ENCODE measurements at regions not wholly inside any gene's neighbourhood (a gene's known extent, or its start where the extent isn't known, plus 50 kb on each side); places are given as distances from the start of the nearest gene placed in this dataset.

DNA sequence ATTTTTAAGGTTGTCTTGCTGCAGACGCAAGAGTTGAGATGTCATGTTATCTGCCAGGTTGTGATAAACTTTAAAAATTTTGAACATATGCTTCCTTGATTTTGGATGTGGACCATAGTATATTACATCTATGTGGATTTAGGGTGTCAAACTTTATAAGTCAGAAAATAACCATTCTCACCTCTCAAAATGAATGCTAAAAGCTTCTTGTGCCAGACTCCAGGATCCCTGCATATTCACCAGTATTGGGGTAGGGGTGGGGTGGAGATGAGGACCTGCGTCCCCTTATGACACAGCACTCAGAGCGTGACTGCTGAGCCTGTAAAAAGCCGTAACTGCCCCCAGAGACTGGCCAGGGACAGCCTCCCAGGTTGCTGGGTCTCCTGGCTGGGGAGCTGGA, 524.4 kb downstream of the LMO7 start:
- H3K9me3 ChIP-seq (ENCODE audit: control insufficient read depth in 2 of 2, low read length in 2 of 2), result no peaks in the 10 kb centered on the region
- ATAC-seq (ENCODE audit: low read depth in 2 of 2) (no peak), DNase-seq (no peak)
- Mint-ChIP-seq H3K36me3 (no peaks in the 10 kb centered on the region), H3K27me3 (no peaks in the 10 kb centered on the region), H3K9me3 (peaks cover 0 to 2% (median 0%) of the 10 kb centered on the region in 7 donors), H3K4me1 (no peaks in the 10 kb centered on the region), H3K4me3 (no peak overlapping the region), H3K27ac (no peak overlapping the region)
- no peak overlapping the region for H3K27ac ChIP-seq (ENCODE audit: insufficient read depth, low read length, poor library complexity, severe bottlenecking)
- H3K36me3 ChIP-seq (ENCODE audit: control insufficient read depth, insufficient read depth, low read length), result no peaks in the 10 kb centered on the region
- H3K27me3 ChIP-seq (ENCODE audit: control insufficient read depth, insufficient read depth, low read length), result no peaks in the 10 kb centered on the region
- no peak overlapping the region for H3K4me3 ChIP-seq (ENCODE audit: low read depth, low read length)
- H3K4me1 ChIP-seq (ENCODE audit: control insufficient read depth, insufficient read depth, low read length, poor library complexity, severe bottlenecking), result no peaks in the 10 kb centered on the region

DNA sequence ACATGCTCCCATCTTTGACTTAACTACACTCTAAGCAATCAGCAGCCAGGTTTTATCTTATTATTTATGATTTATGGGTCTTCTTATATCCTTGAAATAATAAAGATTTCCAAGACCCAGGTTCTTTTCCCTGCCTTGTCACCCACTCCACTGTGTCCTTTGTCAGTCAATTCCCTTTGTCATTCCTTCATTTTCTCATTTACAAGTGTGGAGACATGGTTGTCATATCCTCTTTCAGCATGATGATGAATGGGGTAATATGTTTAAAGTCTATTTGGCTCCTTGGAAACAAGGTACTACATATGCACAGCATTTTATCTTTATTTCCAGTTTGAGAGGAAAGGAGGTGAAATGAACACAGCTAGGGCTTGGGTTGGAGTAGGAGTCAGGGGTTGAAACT, 521.8 kb downstream of the LMO7 start:
- H3K27me3 Mint-ChIP-seq, result peaks cover 4% of the 10 kb centered on the region
- no peak for DNase-seq
- H3K27me3 ChIP-seq (ENCODE audit: control insufficient read depth, insufficient read depth, low read length), result no peaks in the 10 kb centered on the region
- no peaks in the 10 kb centered on the region for H3K36me3 ChIP-seq (ENCODE audit: control insufficient read depth, insufficient read depth, low read length)
- peaks cover 0 to 2% (median 0%) of the 10 kb centered on the region in 7 donors for H3K9me3 Mint-ChIP-seq
- no peaks in the 10 kb centered on the region for H3K4me1 Mint-ChIP-seq
- H3K4me3 Mint-ChIP-seq, result no peak overlapping the region
- H3K27ac ChIP-seq (ENCODE audit: insufficient read depth, low read length, poor library complexity, severe bottlenecking), result no peak overlapping the region
- no peaks in the 10 kb centered on the region for H3K9me3 ChIP-seq (ENCODE audit: control insufficient read depth in 2 of 2, low read length in 2 of 2)
- H3K4me3 ChIP-seq (ENCODE audit: low read depth, low read length), result no peak overlapping the region
- H3K4me1 ChIP-seq (ENCODE audit: control insufficient read depth, insufficient read depth, low read length, poor library complexity, severe bottlenecking), result no peaks in the 10 kb centered on the region
- H3K27ac Mint-ChIP-seq, result no peak overlapping the region
- H3K36me3 Mint-ChIP-seq, result no peaks in the 10 kb centered on the region
- ATAC-seq (ENCODE audit: low read depth in 2 of 2), result no peak

- Histone ChIP-seq H3K9me3 (ENCODE audit: control insufficient read depth in 2 of 2, low read length in 2 of 2) (no peaks in the 10 kb centered on the region), H3K36me3 (ENCODE audit: control insufficient read depth, insufficient read depth, low read length) (no peaks in the 10 kb centered on the region), H3K4me3 (ENCODE audit: low read depth, low read length) (no peak overlapping the region), H3K4me1 (ENCODE audit: control insufficient read depth, insufficient read depth, low read length, poor library complexity, severe bottlenecking) (no peaks in the 10 kb centered on the region), H3K27me3 (ENCODE audit: control insufficient read depth, insufficient read depth, low read length) (no peaks in the 10 kb centered on the region), H3K27ac (ENCODE audit: insufficient read depth, low read length, poor library complexity, severe bottlenecking) (no peak overlapping the region)
- Mint-ChIP-seq H3K36me3 (no peaks in the 10 kb centered on the region), H3K27ac (no peak overlapping the region), H3K4me1 (no peaks in the 10 kb centered on the region), H3K4me3 (no peak overlapping the region), H3K27me3 (peaks cover 4% of the 10 kb centered on the region), H3K9me3 (peaks cover 0 to 2% (median 0%) of the 10 kb centered on the region in 7 donors)
- DNase-seq (no peak), ATAC-seq (ENCODE audit: low read depth in 2 of 2) (no peak)
These were observed 517.1 kb downstream of the LMO7 start for GRCh38 chr13:76153239-76153638.

- Mint-ChIP-seq H3K27ac (no peak overlapping the region), H3K27me3 (peaks cover 2% of the 10 kb centered on the region), H3K4me1 (no peaks in the 10 kb centered on the region), H3K36me3 (no peaks in the 10 kb centered on the region), H3K4me3 (no peak overlapping the region), H3K9me3 (peaks cover 0 to 5% (median 0%) of the 10 kb centered on the region in 7 donors)
- Histone ChIP-seq H3K4me3 (ENCODE audit: low read depth, low read length) (no peak overlapping the region), H3K9me3 (ENCODE audit: control insufficient read depth in 2 of 2, low read length in 2 of 2) (no peaks in the 10 kb centered on the region), H3K27me3 (ENCODE audit: control insufficient read depth, insufficient read depth, low read length) (peaks cover 2% of the 10 kb centered on the region), H3K36me3 (ENCODE audit: control insufficient read depth, insufficient read depth, low read length) (no peaks in the 10 kb centered on the region), H3K4me1 (ENCODE audit: control insufficient read depth, insufficient read depth, low read length, poor library complexity, severe bottlenecking) (no peaks in the 10 kb centered on the region), H3K27ac (ENCODE audit: insufficient read depth, low read length, poor library complexity, severe bottlenecking) (no peak overlapping the region)
- DNase-seq, result no peak
- ATAC-seq (ENCODE audit: low read depth in 2 of 2), result no peak
These were observed 512.8 kb downstream of the LMO7 start for GRCh38 chr13:76148926-76149325.

GRCh38 chr13:76148374-76148773, 512.2 kb downstream of the LMO7 start:
- H3K4me3 Mint-ChIP-seq, result no peak overlapping the region
- Histone ChIP-seq H3K36me3 (ENCODE audit: control insufficient read depth, insufficient read depth, low read length) (no peaks in the 10 kb centered on the region), H3K4me3 (ENCODE audit: low read depth, low read length) (no peak overlapping the region), H3K27ac (ENCODE audit: insufficient read depth, low read length, poor library complexity, severe bottlenecking) (no peak overlapping the region), H3K4me1 (ENCODE audit: control insufficient read depth, insufficient read depth, low read length, poor library complexity, severe bottlenecking) (no peaks in the 10 kb centered on the region), H3K9me3 (ENCODE audit: control insufficient read depth in 2 of 2, low read length in 2 of 2) (no peaks in the 10 kb centered on the region), H3K27me3 (ENCODE audit: control insufficient read depth, insufficient read depth, low read length) (peaks cover 2% of the 10 kb centered on the region)
- H3K9me3 Mint-ChIP-seq, result peaks cover 0 to 5% (median 0%) of the 10 kb centered on the region in 7 donors
- DNase-seq (no peak), ATAC-seq (ENCODE audit: low read depth in 2 of 2) (no peak)
- no peaks in the 10 kb centered on the region for H3K4me1 Mint-ChIP-seq
- no peaks in the 10 kb centered on the region for H3K27me3 Mint-ChIP-seq
- H3K36me3 Mint-ChIP-seq, result no peaks in the 10 kb centered on the region
- no peak overlapping the region for H3K27ac Mint-ChIP-seq

GRCh38 chr13:76132532-76132931, 496.4 kb downstream of the LMO7 start:
- Mint-ChIP-seq H3K4me1 (no peaks in the 10 kb centered on the region), H3K4me3 (no peak overlapping the region), H3K27ac (no peak overlapping the region), H3K9me3 (peaks cover 0 to 7% (median 0%) of the 10 kb centered on the region in 7 donors), H3K36me3 (no peaks in the 10 kb centered on the region), H3K27me3 (peaks cover 4% of the 10 kb centered on the region)
- Histone ChIP-seq H3K4me3 (ENCODE audit: low read depth, low read length) (no peak overlapping the region), H3K9me3 (ENCODE audit: control insufficient read depth in 2 of 2, low read length in 2 of 2) (no peaks in the 10 kb centered on the region), H3K4me1 (ENCODE audit: control insufficient read depth, insufficient read depth, low read length, poor library complexity, severe bottlenecking) (no peaks in the 10 kb centered on the region), H3K27me3 (ENCODE audit: control insufficient read depth, insufficient read depth, low read length) (no peaks in the 10 kb centered on the region), H3K36me3 (ENCODE audit: control insufficient read depth, insufficient read depth, low read length) (no peaks in the 10 kb centered on the region), H3K27ac (ENCODE audit: insufficient read depth, low read length, poor library complexity, severe bottlenecking) (no peak overlapping the region)
- no peak for DNase-seq
- ATAC-seq (ENCODE audit: low read depth in 2 of 2), result no peak

DNA sequence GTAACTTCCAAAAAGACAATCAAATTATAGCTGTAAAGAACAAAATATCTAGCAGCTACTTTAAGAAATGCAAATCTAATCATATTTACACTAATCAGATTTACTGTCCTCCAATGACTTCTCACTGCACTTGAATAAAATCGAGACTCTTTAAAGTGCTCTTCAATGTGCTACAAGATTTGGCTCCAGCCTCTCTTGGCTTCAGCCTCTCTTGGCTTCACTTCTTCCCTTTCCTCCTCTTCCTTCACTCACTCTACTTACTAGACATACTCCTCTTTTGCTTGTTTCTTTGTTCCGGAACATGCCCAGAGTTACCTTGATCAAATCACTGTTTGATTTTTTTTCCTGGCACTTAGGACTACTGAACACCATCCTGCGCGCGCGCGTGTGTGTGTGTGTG, 495.4 kb downstream of the LMO7 start:
- no peak overlapping the region for H3K4me3 ChIP-seq (ENCODE audit: low read depth, low read length)
- peaks cover 0 to 7% (median 0%) of the 10 kb centered on the region in 7 donors for H3K9me3 Mint-ChIP-seq
- peaks cover 4% of the 10 kb centered on the region for H3K27me3 Mint-ChIP-seq
- H3K4me1 Mint-ChIP-seq, result no peaks in the 10 kb centered on the region
- DNase-seq (no peak), ATAC-seq (ENCODE audit: low read depth in 2 of 2) (no peak)
- no peak overlapping the region for H3K27ac ChIP-seq (ENCODE audit: insufficient read depth, low read length, poor library complexity, severe bottlenecking)
- H3K4me1 ChIP-seq (ENCODE audit: control insufficient read depth, insufficient read depth, low read length, poor library complexity, severe bottlenecking), result no peaks in the 10 kb centered on the region
- H3K27ac Mint-ChIP-seq, result no peak overlapping the region
- H3K9me3 ChIP-seq (ENCODE audit: control insufficient read depth in 2 of 2, low read length in 2 of 2), result no peaks in the 10 kb centered on the region
- H3K27me3 ChIP-seq (ENCODE audit: control insufficient read depth, insufficient read depth, low read length), result no peaks in the 10 kb centered on the region
- no peaks in the 10 kb centered on the region for H3K36me3 Mint-ChIP-seq
- no peaks in the 10 kb centered on the region for H3K36me3 ChIP-seq (ENCODE audit: control insufficient read depth, insufficient read depth, low read length)
- H3K4me3 Mint-ChIP-seq, result no peak overlapping the region

DNA sequence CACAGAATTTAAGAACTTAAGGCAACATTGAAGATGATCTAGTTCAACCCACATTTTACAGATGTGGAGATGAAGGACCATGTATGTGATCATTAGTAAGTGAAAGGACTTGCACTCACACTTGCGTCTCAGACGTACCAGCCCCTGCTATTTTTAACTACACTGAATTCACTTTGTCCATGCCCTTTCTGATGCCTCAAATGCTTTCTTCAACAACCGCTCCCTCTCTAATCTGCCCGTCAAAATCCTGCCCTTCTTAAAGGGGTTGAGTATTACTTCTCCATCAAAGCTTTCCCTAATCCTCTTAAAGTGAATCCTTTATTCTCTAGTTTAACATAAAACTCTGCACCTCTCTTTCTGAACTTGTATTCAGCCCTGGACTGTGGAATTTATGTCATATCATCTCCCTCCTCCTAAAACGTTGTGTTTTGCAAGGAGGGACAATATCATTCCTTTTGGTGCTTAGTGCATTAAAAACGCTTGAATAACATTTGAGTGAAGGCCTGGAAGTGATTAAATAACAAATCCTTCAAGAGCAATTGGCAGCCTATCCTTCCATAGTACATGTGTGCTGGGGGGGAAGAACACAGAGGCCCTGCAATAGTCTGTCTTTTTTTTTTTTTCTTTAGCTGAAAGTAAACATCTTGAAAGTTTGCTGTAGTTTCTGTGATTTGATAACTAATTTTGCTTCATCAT, 493.3 kb downstream of the LMO7 start:
- Mint-ChIP-seq H3K27me3 (peaks cover 4% of the 10 kb centered on the region), H3K36me3 (no peaks in the 10 kb centered on the region), H3K27ac (no peak overlapping the region), H3K4me3 (no peak overlapping the region), H3K4me1 (no peaks in the 10 kb centered on the region), H3K9me3 (peaks cover 0 to 9% (median 1%) of the 10 kb centered on the region in 7 donors)
- H3K9me3 ChIP-seq (ENCODE audit: control insufficient read depth in 2 of 2, low read length in 2 of 2), result no peaks in the 10 kb centered on the region
- H3K4me1 ChIP-seq (ENCODE audit: control insufficient read depth, insufficient read depth, low read length, poor library complexity, severe bottlenecking), result no peaks in the 10 kb centered on the region
- ATAC-seq (ENCODE audit: low read depth in 2 of 2), result no peak
- DNase-seq, result no peak
- H3K27ac ChIP-seq (ENCODE audit: insufficient read depth, low read length, poor library complexity, severe bottlenecking), result no peak overlapping the region
- H3K36me3 ChIP-seq (ENCODE audit: control insufficient read depth, insufficient read depth, low read length), result no peaks in the 10 kb centered on the region
- no peak overlapping the region for H3K4me3 ChIP-seq (ENCODE audit: low read depth, low read length)
- H3K27me3 ChIP-seq (ENCODE audit: control insufficient read depth, insufficient read depth, low read length), result no peaks in the 10 kb centered on the region
